CD14-positive monocyte (primary cell): ENCODE measurements at regions not wholly inside any gene's neighbourhood (a gene's known extent, or its start where the extent isn't known, plus 50 kb on each side); places are given as distances from the start of the nearest gene placed in this dataset.

Experiments used
- DNase-seq, 3 donors: peaks; one replicate each; pipeline ENCODE4 v3.0.0-alpha.2; 2011 to 2022
- H2AFZ ChIP-seq: 2 replicates; pipeline ENCODE4 v1.6.0; 2012; ENCODE audit warnings: mild to moderate bottlenecking, low read depth, low read length, inconsistent platforms; ENCODE audit not compliant: insufficient read depth, poor library complexity, severe bottlenecking
- H3K27ac ChIP-seq, 2 donors: 1 replicate in 1 of 2; 2 replicates in 1 of 2; pipeline ENCODE4 v1.5.1; 2012 to 2013; ENCODE audit warnings: low read length in 2 of 2, control low read depth in 1 of 2, inconsistent platforms in 1 of 2, low read depth in 1 of 2, mild to moderate bottlenecking in 1 of 2
- H3K27me3 ChIP-seq, 2 donors: one replicate each; pipeline versions ENCODE4 v1.6.0 to v1.6.1; 2011 to 2013; ENCODE audit warnings: low read length in 2 of 2; ENCODE audit not compliant: control insufficient read depth in 2 of 2, insufficient read depth in 2 of 2
- H3K36me3 ChIP-seq, 2 donors: replicated peaks in 1 of 2; 1 replicate in 1 of 2; 2 replicates in 1 of 2; pipeline versions ENCODE4 v1.5.1 to v1.6.1; 2012 to 2013; ENCODE audit warnings: low read length in 2 of 2, control low read depth in 1 of 2, inconsistent platforms in 1 of 2, mild to moderate bottlenecking in 1 of 2; ENCODE audit not compliant: insufficient read depth in 2 of 2, control insufficient read depth in 1 of 2
- H3K4me1 ChIP-seq, 2 donors: 1 replicate in 1 of 2; 2 replicates in 1 of 2; pipeline versions ENCODE4 v1.5.1 to v1.6.1; 2012 to 2013; ENCODE audit warnings: low read length in 2 of 2, control low read depth in 1 of 2, inconsistent platforms in 1 of 2, mild to moderate bottlenecking in 1 of 2, moderate library complexity in 1 of 2; ENCODE audit not compliant: insufficient read depth in 2 of 2, control insufficient read depth in 1 of 2
- H3K4me2 ChIP-seq: replicated peaks from 2 replicates; pipeline ENCODE3; 2012; ENCODE audit warnings: low read length, moderate library complexity, mild to moderate bottlenecking; ENCODE audit not compliant: poor library complexity, severe bottlenecking; ENCODE audit errors: extremely low read depth
- H3K4me3 ChIP-seq, 3 experiments: fragments of 200-600 bp in 1 of 3; sonication (generic) in 1 of 3; replicated peaks in 1 of 3; 1 replicate in 2 of 3; 2 replicates in 1 of 3; pipeline ENCODE4 v1.5.1; 2011 to 2013; ENCODE audit warnings: low read length in 3 of 3, mild to moderate bottlenecking in 3 of 3, control low read depth in 2 of 3, low read depth in 2 of 3, inconsistent platforms in 1 of 3, moderate library complexity in 1 of 3
- H3K79me2 ChIP-seq: 2 replicates; pipeline ENCODE4 v1.6.0; 2012; ENCODE audit warnings: mild to moderate bottlenecking, control low read depth, inconsistent platforms, low read length, moderate library complexity; ENCODE audit not compliant: insufficient read depth
- H3K9ac ChIP-seq: 2 replicates; pipeline ENCODE4 v1.6.0; 2017; ENCODE audit warnings: low read length, mild to moderate bottlenecking; ENCODE audit not compliant: insufficient read depth, poor library complexity, severe bottlenecking
- H3K9me3 ChIP-seq, 2 donors: replicated peaks in 1 of 2; 1 replicate in 1 of 2; 2 replicates in 1 of 2; pipeline versions ENCODE4 v1.5.1 to v1.6.1; 2012 to 2013; ENCODE audit warnings: low read length in 2 of 2, control low read depth in 1 of 2; ENCODE audit not compliant: control insufficient read depth in 1 of 2, insufficient read depth in 1 of 2
- H4K20me1 ChIP-seq: 2 replicates; pipeline ENCODE4 v1.6.0; 2012; ENCODE audit warnings: mild to moderate bottlenecking, low read length, control low read depth, moderate library complexity; ENCODE audit not compliant: insufficient read depth
- H3K27ac Mint-ChIP-seq, 7 donors: one replicate each; pipeline ENCODE4 v1.8.0; 2020; ENCODE audit warnings: mild to moderate bottlenecking in 7 of 7, mixed read lengths in 7 of 7, moderate library complexity in 6 of 7, inconsistent platforms in 2 of 7
- H3K27me3 Mint-ChIP-seq, 3 donors: one replicate each; pipeline ENCODE4 v1.8.0; 2021 to 2022; ENCODE audit warnings: low read depth in 3 of 3, mild to moderate bottlenecking in 3 of 3, mixed read lengths in 3 of 3, moderate library complexity in 3 of 3, inconsistent platforms in 1 of 3
- H3K36me3 Mint-ChIP-seq, 2 donors: one replicate each; pipeline ENCODE4 v1.8.0; 2020; ENCODE audit warnings: mixed read lengths in 2 of 2, inconsistent platforms in 1 of 2, mild to moderate bottlenecking in 1 of 2
- H3K4me1 Mint-ChIP-seq: one replicate; pipeline ENCODE4 v1.8.0; 2020; ENCODE audit warnings: mild to moderate bottlenecking, mixed read lengths
- H3K4me3 Mint-ChIP-seq, 2 donors: one replicate each; pipeline ENCODE4 v1.8.0; 2020; ENCODE audit warnings: mild to moderate bottlenecking in 2 of 2, mixed read lengths in 2 of 2, moderate library complexity in 1 of 2
- H3K9me3 Mint-ChIP-seq, 7 donors: one replicate each; pipeline ENCODE4 v1.8.0; 2020 to 2022; ENCODE audit warnings: mixed read lengths in 7 of 7, mild to moderate bottlenecking in 6 of 7, moderate library complexity in 6 of 7, inconsistent platforms in 2 of 7
- CTCF ChIP-seq: fragments of 200-600 bp; IDR thresholded peaks from one replicate; pipeline ENCODE4 v1.8.0; 2022; ENCODE audit warnings: antibody characterized with exemption, mild to moderate bottlenecking
- whole genome bisulfite sequencing: methylation state at CpG from one replicate; pipeline ENCODE4 v1.1.5; 2013; ENCODE audit warnings: missing lambda C conversion rate; ENCODE audit not compliant: insufficient coverage; 5-methylcytosine and 5-hydroxymethylcytosine counted together
- intact Hi-C, 2 donors: fragments of 100-400 bp; cut with micrococcal nuclease; formaldehyde crosslinking; loops; one replicate each; pipeline versions ENCODE4 v1.15.0 to v1.15.1; 2023

- Mint-ChIP-seq H3K27me3 (no peaks in the 10 kb centered on the region), H3K4me1 (no peaks in the 10 kb centered on the region), H3K27ac (no peak overlapping the region), H3K4me3 (no peak overlapping the region), H3K9me3 (peaks cover 3 to 15% (median 6%) of the 10 kb centered on the region in 7 donors), H3K36me3 (no peaks in the 10 kb centered on the region)
- Histone ChIP-seq H3K4me2 (no peak overlapping the region), H3K36me3 (no peaks in the 10 kb centered on the region), H3K27ac (no peak overlapping the region), H3K9ac (no peak overlapping the region), H3K9me3 (peaks cover 0 to 9% of the 10 kb centered on the region in 2 donors), H3K4me1 (no peaks in the 10 kb centered on the region), H4K20me1 (no peaks in the 10 kb centered on the region), H3K79me2 (no peaks in the 10 kb centered on the region), H2AFZ (no peak overlapping the region), H3K27me3 (no peaks in the 10 kb centered on the region), H3K4me3 (no peak overlapping the region)
- no peak for DNase-seq
- WGBS = 95% methylated on average over 3 of the region's 3 CpGs
- intact Hi-C loops = no loop called here
- TF ChIP-seq CTCF = no peak
These were observed 201.2 kb upstream of the MPDZ start for GRCh38 chr9:13480693-13481092.

GRCh38 chr9:13479096-13479495 lies 199.6 kb upstream of the MPDZ start:
- Mint-ChIP-seq H3K27ac (no peak overlapping the region), H3K4me3 (no peak overlapping the region), H3K27me3 (no peaks in the 10 kb centered on the region), H3K9me3 (peaks cover 3 to 15% (median 7%) of the 10 kb centered on the region in 7 donors), H3K36me3 (no peaks in the 10 kb centered on the region), H3K4me1 (no peaks in the 10 kb centered on the region)
- no peaks in the 10 kb centered on the region for H3K36me3 ChIP-seq
- no peaks in the 10 kb centered on the region for H3K79me2 ChIP-seq
- no peak overlapping the region for H3K9ac ChIP-seq
- H3K27ac ChIP-seq = no peak overlapping the region
- no peak overlapping the region for H2AFZ ChIP-seq
- H3K4me2 ChIP-seq = no peak overlapping the region
- H3K4me3 ChIP-seq = no peak overlapping the region
- H3K9me3 ChIP-seq = peaks cover 0 to 9% of the 10 kb centered on the region in 2 donors
- DNase-seq = no peak
- H3K4me1 ChIP-seq = no peaks in the 10 kb centered on the region
- H4K20me1 ChIP-seq = no peaks in the 10 kb centered on the region
- intact Hi-C loops = no loop called here
- no peak for TF ChIP-seq CTCF
- no peaks in the 10 kb centered on the region for H3K27me3 ChIP-seq
